ENCODE measurements at regions not wholly inside any gene's neighbourhood (a gene's known extent, or its start where the extent isn't known, plus 50 kb on each side); places are given as distances from the start of the nearest gene placed in this dataset.

DNA sequence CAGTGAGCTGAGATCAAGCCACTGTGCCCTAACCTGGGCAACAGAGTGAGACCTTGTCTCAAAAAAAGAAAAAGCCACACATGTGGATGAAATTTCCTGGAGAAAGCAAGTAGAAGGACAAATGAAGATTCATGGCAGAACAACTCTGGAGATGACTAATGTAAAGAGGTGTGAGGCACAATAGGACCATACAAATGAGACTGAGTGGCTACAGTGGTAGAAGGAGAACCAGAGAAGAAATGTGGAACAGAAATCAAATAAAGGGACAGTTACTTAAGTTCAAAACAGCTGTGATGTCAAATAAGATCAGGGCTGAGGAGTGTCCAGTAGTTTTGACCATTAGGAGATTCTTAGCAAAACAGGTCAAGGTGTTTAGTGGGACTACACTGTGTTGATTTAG is 130.9 kb upstream of the CDK6 start:
- no peaks in the 10 kb centered on the region for H3K27me3 ChIP-seq
- no peaks in the 10 kb centered on the region for H3K9me3 ChIP-seq
- intact Hi-C loops (cut with DNase I; ENCODE audit: low total_unique reads), result no loop called here
- no peak for DNase-seq
- H3K4me3 ChIP-seq, result no peak overlapping the region
- H3K4me1 ChIP-seq, result no peaks in the 10 kb centered on the region
- H3K36me3 ChIP-seq, result no peaks in the 10 kb centered on the region
- no peak for TF ChIP-seq EP300 (IDR thresholded peaks at IDR 0.05)
- no peak for TF ChIP-seq POLR2AphosphoS5 (IDR thresholded peaks at IDR 0.05)
- TF ChIP-seq, protein P1, sequence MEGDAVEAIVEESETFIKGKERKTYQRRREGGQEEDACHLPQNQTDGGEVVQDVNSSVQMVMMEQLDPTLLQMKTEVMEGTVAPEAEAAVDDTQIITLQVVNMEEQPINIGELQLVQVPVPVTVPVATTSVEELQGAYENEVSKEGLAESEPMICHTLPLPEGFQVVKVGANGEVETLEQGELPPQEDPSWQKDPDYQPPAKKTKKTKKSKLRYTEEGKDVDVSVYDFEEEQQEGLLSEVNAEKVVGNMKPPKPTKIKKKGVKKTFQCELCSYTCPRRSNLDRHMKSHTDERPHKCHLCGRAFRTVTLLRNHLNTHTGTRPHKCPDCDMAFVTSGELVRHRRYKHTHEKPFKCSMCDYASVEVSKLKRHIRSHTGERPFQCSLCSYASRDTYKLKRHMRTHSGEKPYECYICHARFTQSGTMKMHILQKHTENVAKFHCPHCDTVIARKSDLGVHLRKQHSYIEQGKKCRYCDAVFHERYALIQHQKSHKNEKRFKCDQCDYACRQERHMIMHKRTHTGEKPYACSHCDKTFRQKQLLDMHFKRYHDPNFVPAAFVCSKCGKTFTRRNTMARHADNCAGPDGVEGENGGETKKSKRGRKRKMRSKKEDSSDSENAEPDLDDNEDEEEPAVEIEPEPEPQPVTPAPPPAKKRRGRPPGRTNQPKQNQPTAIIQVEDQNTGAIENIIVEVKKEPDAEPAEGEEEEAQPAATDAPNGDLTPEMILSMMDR (IDR thresholded peaks at IDR 0.05), result no peak
- TF ChIP-seq POLR2A (IDR thresholded peaks at IDR 0.05), result no peak
- no peak overlapping the region for H3K27ac ChIP-seq

DNA sequence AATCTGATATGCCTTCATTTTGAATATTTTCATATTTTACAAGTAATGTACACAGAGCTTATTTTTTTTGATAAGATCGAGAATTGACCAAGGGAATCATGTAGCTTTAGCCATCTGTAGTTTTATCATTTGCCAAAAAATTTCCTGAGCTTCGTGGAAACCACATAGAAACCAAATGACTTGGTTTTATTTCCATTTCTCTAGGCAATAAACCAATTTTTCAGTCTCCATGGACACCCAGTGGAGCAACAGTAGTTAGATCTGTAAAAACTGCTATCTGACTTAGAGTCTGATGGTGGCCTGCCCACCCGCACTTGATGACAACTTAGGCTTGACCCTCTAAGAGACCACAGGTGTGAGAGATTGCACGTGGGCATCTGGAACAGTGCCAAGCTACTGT is 127.8 kb upstream of the CDK6 start:
- Histone ChIP-seq H3K36me3 (no peaks in the 10 kb centered on the region), H3K9me3 (no peaks in the 10 kb centered on the region), H3K27me3 (no peaks in the 10 kb centered on the region), H3K4me1 (no peaks in the 10 kb centered on the region), H3K4me3 (no peak overlapping the region), H3K27ac (no peak overlapping the region)
- WGBS, 5 donors, result 66 to 76% (median 70%) methylated on average over 4 of the region's 4 CpGs
- intact Hi-C loops (cut with DNase I; ENCODE audit: low total_unique reads), result no loop called here
- DNase-seq, result no peak
- TF ChIP-seq EP300 (IDR thresholded peaks at IDR 0.05) (no peak), POLR2AphosphoS5 (IDR thresholded peaks at IDR 0.05) (no peak), POLR2A (IDR thresholded peaks at IDR 0.05) (no peak)
- TF ChIP-seq, protein P1 (IDR thresholded peaks at IDR 0.05), result no peak

DNA sequence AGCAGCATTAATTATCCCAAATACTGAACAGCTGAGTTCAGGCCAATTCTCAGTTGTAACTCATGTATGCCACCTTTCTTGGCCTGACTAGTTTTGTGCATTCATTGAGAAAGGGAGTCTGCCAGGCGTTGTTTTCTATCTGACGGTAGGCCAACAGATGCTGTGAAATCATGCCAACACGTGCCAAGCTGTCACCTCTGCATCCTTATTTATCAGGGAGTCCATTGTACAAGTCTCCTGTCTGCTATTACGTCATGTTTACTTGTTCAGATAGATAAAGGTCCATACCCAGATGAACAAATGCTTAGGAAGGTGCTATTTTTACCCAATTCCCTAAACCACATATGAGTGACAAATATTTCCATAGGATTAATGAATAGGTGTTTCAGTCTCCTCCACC is 127.2 kb upstream of the CDK6 start:
- peak in 1 of 2 donors; percentile 16 for DNase-seq
- TF ChIP-seq POLR2A (IDR thresholded peaks at IDR 0.05) (no peak), POLR2AphosphoS5 (IDR thresholded peaks at IDR 0.05) (no peak), EP300 (IDR thresholded peaks at IDR 0.05) (no peak)
- TF ChIP-seq, protein P1 (IDR thresholded peaks at IDR 0.05), result no peak
- H3K4me3 ChIP-seq, result no peak overlapping the region
- intact Hi-C loops (cut with DNase I; ENCODE audit: low total_unique reads), result no loop called here
- WGBS, 5 donors, result 32 to 65% (median 49%) methylated on average over 4 of the region's 4 CpGs
- no peaks in the 10 kb centered on the region for H3K36me3 ChIP-seq
- no peaks in the 10 kb centered on the region for H3K4me1 ChIP-seq
- H3K27ac ChIP-seq, result no peak overlapping the region
- no peaks in the 10 kb centered on the region for H3K27me3 ChIP-seq
- H3K9me3 ChIP-seq, result no peaks in the 10 kb centered on the region

DNA sequence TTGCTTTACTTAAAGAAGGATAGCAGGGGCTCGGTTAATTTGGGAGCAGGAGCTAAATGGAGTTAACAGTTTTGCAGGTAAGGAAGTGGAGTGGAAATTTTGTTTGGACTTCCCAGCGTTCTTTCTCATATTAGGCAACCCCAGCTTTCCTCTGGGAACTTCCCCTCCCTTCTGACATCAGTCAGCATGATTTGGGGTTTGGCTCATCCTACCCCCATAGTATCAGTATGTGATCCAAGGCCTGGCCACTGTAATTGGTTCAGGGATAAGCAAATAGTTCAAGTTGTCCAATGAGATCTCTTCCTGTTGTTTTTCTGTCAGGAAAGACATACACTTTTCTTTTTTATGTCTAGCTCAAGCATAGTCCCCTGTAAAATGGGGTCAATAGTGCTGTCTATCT is 125.6 kb upstream of the CDK6 start:
- WGBS, 5 donors, result 65 to 92% (median 78%) methylated on average over 2 of the region's 2 CpGs
- intact Hi-C loops (cut with DNase I; ENCODE audit: low total_unique reads), result no loop called here
- TF ChIP-seq POLR2A (IDR thresholded peaks at IDR 0.05) (no peak), POLR2AphosphoS5 (IDR thresholded peaks at IDR 0.05) (no peak), EP300 (IDR thresholded peaks at IDR 0.05) (no peak)
- TF ChIP-seq, protein P1 (IDR thresholded peaks at IDR 0.05), result no peak

More for the DNA sequence above, 125.6 kb upstream of the CDK6 start:
- no peak for DNase-seq
- Histone ChIP-seq H3K9me3 (peaks cover 0 to 7% (median 4%) of the 10 kb centered on the region in 4 donors), H3K36me3 (no peaks in the 10 kb centered on the region), H3K4me3 (no peak overlapping the region), H3K4me1 (no peaks in the 10 kb centered on the region), H3K27me3 (no peaks in the 10 kb centered on the region), H3K27ac (no peak overlapping the region)

All from stomach (tissue), 8 donors.